ENCODE measurements at regions not wholly inside any gene's neighbourhood (a gene's known extent, or its start where the extent isn't known, plus 50 kb on each side); places are given as distances from the start of the nearest gene placed in this dataset.

DNA sequence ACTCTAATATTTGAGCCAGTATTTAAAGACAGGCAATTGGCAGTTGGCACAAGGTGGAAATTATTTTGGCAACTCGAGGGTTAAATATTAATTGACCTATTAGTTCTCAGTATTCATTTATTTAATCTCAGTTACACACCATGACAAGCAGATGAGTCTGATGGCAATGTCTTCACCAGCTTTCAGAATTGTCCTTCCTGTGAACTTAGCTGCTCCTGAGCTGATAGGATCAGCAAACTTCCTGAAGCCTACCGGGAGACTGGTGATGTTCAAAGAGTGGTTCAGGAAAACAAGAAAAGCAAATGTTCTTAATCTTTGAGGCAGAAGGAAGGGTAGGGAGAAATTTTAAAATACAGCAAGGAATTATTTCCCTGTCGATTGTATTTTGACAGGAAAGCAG is 522.2 kb downstream of the SOX2 start:
- no peak for DNase-seq

DNA sequence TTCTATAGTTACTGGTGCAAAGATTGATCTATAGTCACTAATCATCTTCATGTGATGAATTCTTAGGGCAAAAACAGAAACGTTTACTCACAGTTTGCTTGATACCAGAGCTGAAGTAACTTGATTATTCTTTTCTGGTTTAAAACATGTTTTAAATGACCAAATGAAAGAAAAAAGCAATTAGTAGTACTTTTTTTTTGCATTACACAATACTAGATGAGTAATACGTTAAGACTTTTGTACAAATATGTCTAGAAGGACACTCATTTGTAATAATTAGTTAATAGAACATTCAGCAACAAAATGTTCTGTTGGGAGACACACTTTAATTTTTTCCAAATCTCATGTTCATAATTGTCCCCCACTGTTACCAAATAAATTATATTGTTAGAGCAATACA is 523.2 kb downstream of the SOX2 start:
- DNase-seq, result no peak

DNA sequence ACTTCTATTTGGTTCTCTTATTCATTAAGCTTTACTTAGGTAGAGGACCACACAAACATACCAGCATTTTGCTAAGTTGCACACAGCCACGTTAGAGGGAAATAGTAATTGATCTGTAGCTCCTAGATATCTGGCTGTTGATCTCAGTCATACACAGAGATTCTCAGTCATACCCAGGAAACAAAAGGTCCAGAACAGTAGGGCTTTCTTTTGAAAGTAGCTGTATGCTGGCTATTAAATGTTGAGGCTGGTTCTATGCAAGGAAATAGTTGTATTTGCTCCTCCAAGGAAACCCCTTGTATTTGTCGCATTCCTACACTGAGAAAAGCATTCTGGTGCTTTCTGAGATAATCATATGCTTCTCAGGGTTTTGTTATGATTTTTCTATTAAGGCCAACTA is 523.8 kb downstream of the SOX2 start:
- no peak for DNase-seq

DNA sequence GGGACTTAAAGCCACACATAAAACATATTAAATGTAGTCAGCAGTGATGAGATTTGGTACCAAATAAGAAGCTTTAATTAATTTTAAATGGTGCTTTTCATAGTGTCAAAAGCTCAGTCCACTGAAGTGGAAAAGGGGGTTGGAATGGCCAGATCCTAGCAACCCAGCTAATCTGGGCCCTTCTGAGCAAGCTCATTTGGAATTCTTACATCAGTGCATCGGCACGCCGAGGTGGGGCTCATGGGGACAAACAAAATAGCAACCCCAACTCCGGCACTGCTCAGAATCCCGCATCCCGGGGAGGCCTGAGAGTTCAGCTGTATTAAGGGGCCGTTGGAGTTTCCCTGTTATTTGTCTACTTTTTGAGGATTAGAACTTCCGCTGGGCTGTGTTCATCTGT is 526.4 kb downstream of the SOX2 start:
- peak; percentile 66 for DNase-seq

DNA sequence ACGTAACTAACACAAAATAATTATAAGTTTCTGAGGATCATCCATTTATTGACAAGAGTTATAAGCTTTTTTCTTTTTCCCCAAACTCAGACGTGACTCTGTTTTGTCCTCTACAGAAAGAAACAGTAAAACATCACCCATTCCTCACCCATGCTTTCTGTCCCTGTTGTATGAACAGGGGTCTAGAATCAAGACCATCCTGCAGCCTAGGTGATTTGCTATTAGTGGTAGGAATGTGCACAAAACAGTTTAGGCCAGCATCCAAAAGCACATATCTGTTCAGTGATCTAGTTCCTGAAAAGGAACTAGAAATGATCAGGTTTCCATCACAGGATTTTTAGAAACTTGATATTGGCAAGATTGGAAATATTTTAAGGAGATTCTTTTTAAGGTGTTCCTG is 527.6 kb downstream of the SOX2 start:
- DNase-seq, result no peak

DNA sequence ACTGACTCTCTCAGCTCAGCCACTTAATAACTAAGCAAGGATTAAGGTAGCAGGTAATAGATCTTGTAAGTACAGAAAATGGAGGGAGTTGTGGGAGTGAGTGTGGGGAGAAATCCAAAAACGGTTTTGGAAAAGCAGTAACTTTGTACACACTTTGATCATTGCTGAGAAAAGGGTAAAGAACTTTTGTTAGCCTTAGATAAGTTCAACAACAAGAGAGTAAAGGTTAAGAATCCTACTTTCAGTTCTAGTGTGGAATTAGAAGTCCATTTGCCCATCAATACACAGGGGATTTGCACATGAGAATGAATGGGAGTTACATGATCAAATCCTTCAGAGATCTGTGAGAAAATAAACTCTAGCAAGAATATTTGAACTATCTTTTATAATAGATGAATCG is 528.7 kb downstream of the SOX2 start:
- DNase-seq, result no peak

DNA sequence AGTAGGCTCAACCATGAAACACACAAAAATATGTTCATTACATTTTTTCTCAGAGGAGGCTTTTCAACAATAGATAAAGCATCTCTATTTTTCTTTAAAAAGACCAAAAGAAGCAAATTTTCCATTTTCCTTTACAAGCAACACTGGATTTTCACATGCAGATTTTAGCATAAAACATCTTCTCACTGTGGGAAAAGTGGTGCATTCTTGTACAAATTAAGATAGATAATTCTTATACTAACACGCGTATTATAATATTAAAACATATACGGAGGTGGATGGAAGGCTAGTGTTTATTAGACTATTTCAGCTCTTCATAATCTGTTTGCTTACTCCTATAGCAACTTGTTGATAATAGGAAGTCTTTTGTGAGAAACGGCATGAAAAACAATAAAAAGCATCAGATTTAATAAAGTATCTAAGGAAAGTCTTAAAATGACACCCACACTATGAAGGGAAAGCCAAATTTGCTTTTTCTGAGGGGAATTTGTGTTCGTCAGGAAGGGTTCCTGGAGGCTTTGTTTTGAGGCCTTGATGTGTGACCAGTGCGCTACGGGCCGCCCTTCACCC is 529.6 kb downstream of the SOX2 start:
- no peak for DNase-seq

DNA sequence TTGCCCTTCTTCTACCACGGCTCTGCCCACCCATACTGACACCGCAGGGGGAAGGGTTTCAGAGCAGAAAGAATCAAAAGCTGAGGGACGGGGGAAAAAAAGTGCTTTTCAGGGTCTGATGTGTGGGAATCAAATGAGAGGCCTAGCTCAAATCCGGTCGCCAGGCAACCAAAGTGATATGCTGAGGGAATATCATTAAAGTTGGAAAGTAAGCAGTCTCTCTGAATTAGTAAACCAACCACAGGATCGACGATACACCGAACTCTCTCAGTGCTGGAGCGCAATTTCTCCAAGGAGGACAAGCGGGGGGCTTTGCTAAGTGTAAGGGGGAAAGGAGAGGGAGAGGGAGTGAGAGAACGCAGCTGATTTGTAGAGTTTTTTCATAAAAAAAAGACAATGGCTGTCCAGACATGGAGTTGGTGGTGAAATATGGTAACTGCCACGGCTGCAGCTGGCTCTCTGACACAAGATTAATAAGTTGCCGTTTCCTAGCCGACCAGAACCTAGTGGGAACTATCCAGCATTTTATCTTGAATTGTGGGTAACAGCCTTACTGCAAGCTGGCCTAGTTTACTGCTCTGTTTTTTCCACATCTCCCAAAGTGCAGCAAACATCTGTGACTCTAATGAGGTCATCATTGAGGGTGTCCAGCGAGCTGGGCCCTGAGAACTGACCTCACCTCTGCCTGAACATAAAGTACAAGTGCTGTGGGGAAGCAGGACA is 530.2 kb downstream of the SOX2 start:
- peak; percentile 56 for DNase-seq

DNA sequence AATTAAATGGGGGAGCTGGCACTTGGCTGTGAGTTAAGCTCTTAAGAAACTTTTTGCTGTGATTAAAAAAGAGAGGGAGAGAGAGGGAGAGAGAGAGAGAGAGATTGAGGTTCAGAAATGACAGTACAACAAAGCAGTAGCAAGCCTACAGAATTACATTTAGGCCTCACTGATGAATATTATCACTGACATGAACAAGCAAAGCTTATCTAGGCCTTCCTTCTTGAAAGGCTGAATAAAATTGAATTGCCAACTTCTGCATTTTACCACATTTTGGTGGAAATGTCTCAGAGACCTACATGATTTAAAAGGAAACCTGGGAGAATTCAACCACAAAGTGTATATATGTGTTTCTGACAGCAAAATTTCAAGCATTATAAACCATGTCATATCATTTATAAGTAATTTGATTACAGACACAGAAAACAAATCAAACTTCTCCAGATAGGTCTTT is 530.8 kb downstream of the SOX2 start:
- DNase-seq, result no peak

DNA sequence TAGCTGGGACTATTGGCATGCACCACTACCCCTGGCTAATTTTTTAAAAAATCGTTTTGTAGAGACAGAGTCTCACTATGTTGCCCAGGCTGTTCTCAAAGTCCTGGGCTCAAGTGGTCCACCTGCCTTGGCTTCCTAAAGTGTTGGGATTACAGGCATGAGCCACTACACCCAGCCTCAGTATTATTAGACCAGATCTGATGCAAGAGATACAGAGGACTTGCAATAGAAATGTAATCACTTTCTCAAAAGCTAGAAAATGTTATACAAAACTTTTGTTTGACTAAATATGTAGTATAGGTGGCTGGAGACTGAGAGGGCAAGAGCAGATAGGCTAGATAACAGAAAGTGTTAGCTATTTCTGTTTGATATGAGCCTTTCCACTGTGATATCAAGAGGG is 531.9 kb downstream of the SOX2 start:
- DNase-seq, result no peak

DNA sequence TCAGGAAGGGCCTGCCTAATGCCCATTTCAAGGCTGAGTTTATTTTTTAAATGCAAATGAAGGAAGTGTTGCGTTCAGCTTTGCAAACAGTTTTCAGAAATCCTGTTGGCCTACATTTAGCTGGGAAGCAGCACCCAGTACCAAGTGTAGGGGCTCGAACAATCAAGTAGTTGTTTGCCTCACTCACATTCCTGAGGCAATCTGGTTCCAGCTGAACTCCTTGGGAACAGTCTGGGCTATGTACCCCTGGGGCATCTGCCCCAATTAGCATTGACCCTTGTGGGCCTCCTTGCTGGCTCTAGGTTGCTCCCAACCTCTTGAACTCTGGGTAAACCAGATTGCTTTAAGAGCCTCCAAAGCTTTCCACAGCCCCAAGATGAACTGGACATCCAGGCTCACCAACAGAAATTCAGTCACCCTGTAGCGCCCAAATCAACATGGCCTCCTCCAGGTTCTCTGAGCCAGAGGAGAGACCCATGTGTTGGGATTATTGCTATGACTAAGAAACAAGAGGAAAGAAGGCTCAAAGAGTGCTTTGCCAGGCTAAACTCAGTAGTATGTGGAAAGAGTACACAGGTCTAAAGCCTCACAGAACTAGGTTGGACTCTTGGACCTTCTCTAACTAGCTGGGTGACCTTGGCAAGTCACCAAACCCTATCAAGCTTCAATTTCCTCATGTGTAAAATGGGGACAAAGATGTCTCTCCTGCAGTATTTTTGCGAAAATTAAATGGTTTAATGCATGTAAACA is 532.7 kb downstream of the SOX2 start:
- peak; percentile 91 for DNase-seq

DNA sequence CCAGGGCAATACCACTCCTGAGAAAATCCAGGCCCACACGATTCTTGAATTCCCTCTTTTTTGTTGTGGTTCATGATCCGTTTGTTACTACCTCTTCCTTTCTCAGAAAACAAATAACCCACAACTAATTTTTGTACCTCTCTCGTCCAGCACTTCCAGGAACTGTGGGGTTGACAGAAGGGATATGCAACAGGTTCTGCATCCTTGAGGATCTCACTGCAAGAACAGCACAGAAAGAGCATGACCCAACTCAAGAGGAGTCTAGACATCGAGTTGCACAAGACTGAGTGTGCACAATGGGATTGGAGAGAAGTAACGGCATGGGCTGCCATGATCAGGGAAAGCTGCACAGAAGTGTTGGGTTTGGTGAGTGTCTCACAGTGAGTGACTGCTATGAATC is 533.3 kb downstream of the SOX2 start:
- DNase-seq, result no peak

DNA sequence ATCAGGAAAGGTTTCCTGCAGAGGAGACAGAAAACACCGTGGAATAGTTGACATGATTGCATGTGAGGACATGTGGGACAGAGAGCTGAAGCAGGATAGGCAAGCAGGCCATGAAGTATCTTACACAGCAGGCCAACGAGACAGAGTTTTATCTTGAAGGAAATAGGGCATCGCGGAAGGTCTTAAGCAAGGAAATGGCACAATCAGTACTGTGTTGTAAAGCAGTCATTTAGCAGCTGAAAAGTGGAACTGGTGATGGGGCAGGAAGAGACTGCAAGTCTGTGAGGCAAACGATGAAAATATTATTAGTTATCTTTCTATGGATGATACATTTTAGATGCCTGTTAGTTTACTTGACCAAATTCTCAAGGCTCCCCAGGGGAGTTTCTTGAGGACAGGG is 535.1 kb downstream of the SOX2 start:
- DNase-seq, result no peak

DNA sequence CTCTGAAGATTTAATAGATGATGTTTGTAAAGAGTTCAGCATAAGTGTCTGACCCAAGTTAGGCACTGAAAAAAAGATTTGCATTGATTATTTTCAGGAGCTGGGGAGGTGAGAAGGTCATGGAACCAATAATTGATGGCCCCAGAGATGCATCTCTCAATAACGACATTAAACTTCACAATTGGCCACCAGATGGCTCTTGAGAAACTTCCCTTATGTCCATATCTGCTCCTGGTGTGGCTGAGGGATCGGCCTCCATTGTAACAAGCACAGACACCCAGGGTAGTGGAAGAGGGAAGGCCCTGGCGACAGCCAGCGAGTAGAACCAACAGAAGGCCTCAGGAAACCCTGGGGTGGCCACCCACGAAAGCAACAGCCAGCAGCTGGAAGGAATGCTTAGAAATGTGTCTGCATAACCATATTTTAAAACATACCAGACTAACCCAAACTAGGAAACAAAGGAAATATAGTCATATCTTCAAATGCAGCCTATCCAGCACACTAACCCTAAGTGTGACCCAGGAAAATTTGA is 536.7 kb downstream of the SOX2 start:
- no peak for DNase-seq

DNA sequence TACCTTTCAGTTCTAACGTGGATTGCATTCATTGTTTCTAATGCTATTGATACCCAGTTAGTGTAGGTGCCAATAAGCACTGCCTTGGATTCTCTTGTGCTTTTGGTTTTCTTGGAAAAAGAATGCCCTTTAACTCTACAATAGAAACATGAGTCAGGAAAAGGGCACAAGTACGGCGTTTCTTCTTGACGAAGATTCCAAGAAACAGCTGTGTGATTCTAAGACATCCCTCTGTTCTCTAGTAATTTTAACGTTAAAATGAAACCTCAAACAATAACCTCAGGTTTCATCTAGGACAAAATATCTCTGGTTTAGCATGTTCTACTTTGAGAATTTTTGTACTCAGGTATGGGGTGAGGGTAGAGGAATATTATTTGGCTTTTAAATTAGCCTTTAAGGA is 540.5 kb upstream of the ATP11B start:
- no peak for DNase-seq

DNA sequence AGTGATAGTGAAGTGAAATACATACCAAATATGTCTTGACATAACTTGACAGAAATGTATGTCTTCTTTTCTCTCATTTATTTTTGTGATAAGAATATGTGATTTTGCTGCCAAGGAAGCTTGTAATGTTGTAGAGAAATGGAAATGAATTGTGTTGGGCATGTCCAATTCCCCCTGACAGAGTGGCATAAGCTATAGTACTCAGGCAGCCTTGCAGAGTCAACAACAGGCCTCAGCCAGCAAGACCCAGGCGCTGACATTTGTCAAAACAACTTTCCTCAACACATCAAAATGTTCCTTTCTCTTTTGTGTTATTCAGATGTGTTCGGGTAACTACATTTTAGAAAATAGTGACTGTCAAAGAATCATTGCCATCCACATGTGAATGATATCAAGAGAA is 538.1 kb upstream of the ATP11B start:
- DNase-seq, result no peak

DNA sequence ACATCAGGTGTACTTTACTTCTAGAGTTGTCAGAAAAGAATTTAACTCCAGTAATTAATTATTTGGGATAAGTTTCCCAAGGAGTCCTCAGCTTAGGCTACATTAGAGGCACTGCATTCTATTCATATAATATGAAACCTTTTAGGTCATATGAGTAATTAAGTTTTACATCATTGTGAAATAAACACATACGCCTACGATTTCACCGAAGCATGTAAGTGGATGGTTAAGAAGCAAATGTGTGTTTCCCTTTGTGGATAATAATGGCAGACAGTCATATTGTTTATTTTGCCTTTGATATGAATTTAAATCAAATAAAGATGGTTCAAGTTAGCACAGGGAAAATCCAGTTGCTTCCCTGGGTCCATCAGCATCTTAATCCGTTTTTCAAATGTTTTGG is 535.9 kb upstream of the ATP11B start:
- no peak for DNase-seq

DNA sequence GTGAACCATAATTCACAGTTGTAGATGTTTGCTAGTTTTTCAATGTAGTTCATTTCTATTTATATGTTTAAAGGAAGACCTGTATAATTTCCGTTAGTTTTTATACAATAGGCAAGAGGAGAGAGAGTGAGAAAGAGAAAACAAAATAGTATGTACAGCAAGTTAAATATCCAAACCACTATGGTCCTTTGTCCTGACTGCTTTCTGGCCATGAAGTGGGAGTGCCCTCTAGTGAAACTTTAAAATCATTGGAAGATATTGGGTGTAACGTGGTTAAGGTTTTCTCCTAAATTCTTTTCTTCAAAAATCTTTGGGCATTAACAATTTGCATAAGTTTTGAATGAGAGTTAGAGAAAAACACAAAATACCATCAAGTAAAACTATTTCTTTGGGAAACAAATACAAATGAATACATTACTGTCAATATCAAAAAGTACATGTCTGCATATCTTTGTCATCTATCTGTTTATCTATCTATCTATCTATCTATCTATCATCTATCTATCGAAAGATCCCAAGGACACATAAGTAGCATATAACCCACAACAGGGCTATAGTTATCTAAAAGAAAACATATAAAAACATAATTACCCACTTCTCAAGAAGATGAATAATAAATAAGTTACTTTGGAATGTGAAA is 534.6 kb upstream of the ATP11B start:
- DNase-seq, result no peak

DNA sequence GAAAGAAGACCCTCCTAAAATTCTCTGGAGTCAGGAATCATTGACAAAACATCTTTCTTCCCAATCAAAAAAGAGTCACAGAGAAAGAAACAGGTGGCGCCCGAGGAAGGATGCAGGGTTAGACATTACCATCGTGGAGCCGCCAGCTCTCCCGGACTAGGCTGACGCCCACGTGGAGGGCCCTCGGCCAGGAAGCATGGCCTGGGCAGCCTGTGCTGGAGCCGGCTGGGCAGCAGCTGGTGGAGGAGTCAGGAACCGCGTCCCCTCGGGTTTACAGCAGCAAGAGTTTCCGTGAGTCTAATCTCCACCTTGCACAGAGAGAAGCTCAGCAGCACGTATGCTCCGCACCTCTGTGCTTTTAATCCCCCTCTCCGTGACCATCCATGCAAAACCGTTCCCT is 533.7 kb upstream of the ATP11B start:
- DNase-seq, result no peak

DNA sequence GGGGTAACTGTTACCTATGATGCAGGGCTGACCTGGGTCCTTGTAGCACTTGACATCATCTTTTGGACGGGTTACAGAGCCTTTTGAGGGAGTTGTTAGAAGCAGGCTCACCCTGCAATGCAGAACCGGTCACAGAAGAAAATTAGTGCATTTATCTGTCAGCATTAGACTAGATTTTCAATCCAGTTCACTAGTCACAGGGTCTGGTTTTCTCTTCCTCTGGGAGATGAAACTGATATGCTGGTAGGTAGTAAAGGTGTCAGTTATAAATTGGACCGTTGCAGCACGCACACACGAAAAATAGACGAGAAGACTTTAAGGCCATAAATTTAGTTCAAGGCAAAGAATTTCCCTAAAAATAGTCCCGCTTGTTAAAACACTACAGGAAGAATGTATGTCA is 532.3 kb upstream of the ATP11B start:
- DNase-seq, result no peak

DNA sequence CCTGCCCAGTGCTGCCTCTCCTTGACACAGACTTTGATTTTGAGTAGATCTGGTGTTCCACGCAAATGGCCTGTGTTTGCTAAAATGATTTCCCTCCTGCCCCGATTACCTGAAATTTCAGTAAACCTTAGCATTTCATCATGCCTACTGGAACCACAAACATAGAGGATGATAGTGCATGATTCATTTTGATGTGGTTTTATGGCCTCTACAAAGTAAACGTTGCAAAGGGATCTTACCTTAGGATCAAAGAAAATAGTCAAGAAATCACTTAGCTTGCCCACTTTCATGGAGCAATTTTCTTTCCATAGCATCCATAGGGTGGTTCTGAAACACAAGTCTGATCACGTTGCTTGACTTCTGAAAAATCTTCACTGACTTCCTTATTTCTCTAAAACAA is 524.6 kb upstream of the ATP11B start:
- no peak for DNase-seq

DNA sequence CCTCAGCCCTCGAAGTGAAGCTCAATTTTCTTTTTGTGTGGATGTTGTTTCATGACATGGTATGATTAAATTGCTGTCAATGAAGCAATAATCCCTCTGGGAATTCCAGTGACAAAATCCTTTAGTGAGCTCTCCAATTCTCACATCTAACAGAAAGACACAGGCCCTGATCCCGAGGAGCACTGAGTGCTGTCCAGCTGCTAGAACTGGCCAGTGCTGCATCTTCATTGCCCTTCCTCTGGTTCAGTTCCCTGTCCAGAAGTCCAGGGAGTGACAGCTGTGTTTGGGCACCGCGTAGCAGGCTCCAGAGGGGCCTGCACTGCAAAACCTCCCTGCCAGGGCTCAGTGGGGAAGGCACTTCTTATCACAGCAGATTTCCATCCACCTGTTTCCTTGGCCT is 516.8 kb upstream of the ATP11B start:
- DNase-seq, result no peak

DNA sequence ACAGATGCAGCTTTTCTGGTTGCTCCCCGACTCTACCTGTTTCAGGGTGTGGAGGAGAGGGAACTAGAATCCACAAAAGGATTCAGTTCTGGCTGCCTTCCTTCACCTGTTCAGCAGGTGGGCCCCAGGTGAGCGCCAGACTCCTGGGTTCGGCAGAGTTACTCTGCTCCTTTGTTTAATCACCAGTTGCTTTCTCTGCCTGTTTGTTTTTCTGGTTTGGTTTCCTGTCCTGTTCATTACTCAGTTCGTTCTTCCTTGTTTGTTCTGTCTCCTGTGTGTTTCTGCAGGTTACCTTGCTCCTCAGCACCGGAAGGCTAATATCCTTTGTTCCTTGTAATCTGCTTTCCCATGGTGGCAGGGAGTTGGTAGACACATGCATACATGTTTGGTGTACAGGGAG is 508.5 kb upstream of the ATP11B start:
- DNase-seq, result no peak

DNA sequence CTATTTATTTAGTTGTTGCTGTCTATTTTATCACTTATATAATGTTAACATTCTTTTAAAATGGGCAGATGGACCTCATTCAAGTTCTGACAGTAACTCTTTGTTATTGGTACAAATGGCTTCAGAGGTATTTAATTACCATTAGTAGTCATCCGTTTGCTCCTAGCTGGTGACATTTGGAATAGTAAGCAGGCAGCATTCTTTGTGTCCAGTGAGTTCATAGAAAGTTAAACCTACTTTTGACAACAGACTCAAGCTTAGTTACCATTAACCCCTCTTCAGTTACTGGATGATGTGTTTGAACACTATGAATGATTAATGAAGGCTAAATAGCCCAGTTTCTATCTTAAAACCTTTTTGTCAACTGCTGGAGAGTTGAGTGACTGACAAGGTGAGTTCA is 500.7 kb upstream of the ATP11B start:
- no peak for DNase-seq

Data from islet precursor cell (in vitro differentiated cells).